HCT116 (cell line): ENCODE measurements at regions not wholly inside any gene's neighbourhood (a gene's known extent, or its start where the extent isn't known, plus 50 kb on each side); places are given as distances from the start of the nearest gene placed in this dataset.

Experiments
- ATAC-seq: fragments of 200-7000 bp; cut with Tn5 transposase; 2 replicates; pipeline ENCODE4 v1.9.1; 2020; ENCODE audit warnings: mild to moderate bottlenecking, moderate library complexity
- BruUV-seq: library from RNA; stranded (reverse); fragments of 400-500 nt; replicated peaks from 2 replicates; lab custom pipeline; 2021; lab: Mats Ljungman, UMichigan
- CTCF ChIA-PET: fragments of 300-600 bp; sonication (Branson Sonifier 250); formaldehyde crosslinking; loops from one replicate; lab custom pipeline; 2021; ENCODE audit warnings: antibody characterized with exemption; lab: Charles Lee
- POLR2A ChIA-PET: fragments of 300-600, 350-600 bp; sonication (Branson Sonifier 250); formaldehyde crosslinking; loops from one replicate; lab custom pipeline; 2021; ENCODE audit warnings: antibody characterized with exemption; lab: Charles Lee
- RAD21 ChIA-PET, 2 experiments: fragments of 300-600 bp; sonication (Branson Sonifier 250); formaldehyde crosslinking; loops; one replicate each; lab custom pipeline; 2023; ENCODE audit warnings: low total read pairs in 2 of 2; ENCODE audit not compliant: uncharacterized antibody in 2 of 2, unreplicated experiment in 2 of 2, low non-redundant PET in 1 of 2; lab: Charles Lee
- DNase-seq: peaks from one replicate; pipeline ENCODE4 v3.0.0-alpha.2; 2010; ENCODE audit warnings: low read depth, low spot score
- H2AFZ ChIP-seq: fragments of 200-600 bp; shearing (Covaris generic), sonication (generic); 2 replicates; pipeline ENCODE4 v1.6.1; 2017; ENCODE audit warnings: low read depth, mixed run types, mixed read lengths, antibody characterized with exemption, low read length; ENCODE audit not compliant: poor library complexity, severe bottlenecking
- H3K27ac ChIP-seq: 2 replicates; pipeline ENCODE4 v1.5.1; 2012; ENCODE audit warnings: low read depth, low read length
- H3K27me3 ChIP-seq: fragments of 200-600 bp; sonication (generic); 2 replicates; pipeline ENCODE4 v1.6.1; 2016; ENCODE audit warnings: mixed run types, low read length, mixed read lengths; ENCODE audit not compliant: insufficient read depth
- H3K36me3 ChIP-seq, 2 experiments: fragments of 200-500 bp in 1 of 2; fragments of 200-600 bp in 1 of 2; sonication (Bioruptor generic) in 1 of 2; sonication (generic) in 1 of 2; 2 replicates each; pipeline versions ENCODE4 v1.5.1 to v1.6.1; 2014 to 2016; ENCODE audit warnings: low read length in 2 of 2, inconsistent platforms in 1 of 2, mixed read lengths in 1 of 2, mixed run types in 1 of 2; ENCODE audit not compliant: insufficient read depth in 2 of 2, control insufficient read depth in 1 of 2
- H3K4me1 ChIP-seq, 2 experiments: fragments of 200-600 bp in 1 of 2; sonication (generic) in 1 of 2; 2 replicates each; pipeline versions ENCODE4 v1.5.1 to v1.6.1; 2012 to 2017; ENCODE audit warnings: low read length in 2 of 2, inconsistent platforms in 1 of 2, mild to moderate bottlenecking in 1 of 2, mixed read lengths in 1 of 2, mixed run types in 1 of 2, moderate library complexity in 1 of 2; ENCODE audit not compliant: insufficient read depth in 2 of 2, control insufficient read depth in 1 of 2
- H3K4me2 ChIP-seq: fragments of 200-600 bp; sonication (generic); 2 replicates; pipeline ENCODE4 v1.6.1; 2017; ENCODE audit warnings: mixed run types, low read length, mixed read lengths
- H3K4me3 ChIP-seq, 2 experiments: fragments of 200-600 bp in 1 of 2; sonication (generic) in 1 of 2; replicated peaks in 1 of 2; 2 replicates each; pipeline ENCODE4 v1.5.1; 2011 to 2016; ENCODE audit warnings: low read length in 2 of 2, control low read depth in 1 of 2, low read depth in 1 of 2, mild to moderate bottlenecking in 1 of 2, mixed read lengths in 1 of 2, mixed run types in 1 of 2
- H3K79me2 ChIP-seq: fragments of 200-600 bp; sonication (generic); 2 replicates; pipeline ENCODE4 v1.6.1; 2017; ENCODE audit warnings: mild to moderate bottlenecking, mixed run types, low read length, moderate library complexity, mixed read lengths; ENCODE audit not compliant: insufficient read depth
- H3K9ac ChIP-seq: fragments of 200-600 bp; sonication (generic); 2 replicates; pipeline ENCODE4 v1.6.1; 2016; ENCODE audit warnings: low read length, mixed read lengths
- H3K9me2 ChIP-seq: fragments of 200-600 bp; sonication (generic), shearing (Covaris generic); 2 replicates; pipeline ENCODE4 v1.6.1; 2017; ENCODE audit warnings: mixed run types, mild to moderate bottlenecking, moderate library complexity; ENCODE audit not compliant: insufficient read depth
- H3K9me3 ChIP-seq, 2 experiments: fragments of 200-500 bp in 1 of 2; fragments of 200-600 bp in 1 of 2; sonication (Bioruptor generic) in 1 of 2; sonication (generic) in 1 of 2; 2 replicates each; pipeline ENCODE4 v1.6.1; 2014 to 2017; ENCODE audit warnings: low read length in 2 of 2, mixed read lengths in 2 of 2, inconsistent platforms in 1 of 2, low read depth in 1 of 2, mild to moderate bottlenecking in 1 of 2, mixed run types in 1 of 2, moderate library complexity in 1 of 2; ENCODE audit not compliant: control insufficient read depth in 1 of 2, insufficient read depth in 1 of 2
- H4K20me1 ChIP-seq: fragments of 200-600 bp; sonication (generic), shearing (Covaris generic); 2 replicates; pipeline ENCODE4 v1.6.1; 2017; ENCODE audit warnings: mixed run types, mild to moderate bottlenecking, moderate library complexity; ENCODE audit not compliant: insufficient read depth
- ATF3 ChIP-seq: IDR thresholded peaks from 2 replicates; pipeline ENCODE4 v1.6.1; 2012
- CEBPB ChIP-seq: IDR thresholded peaks from 2 replicates; pipeline ENCODE4 v1.6.1; 2012; ENCODE audit warnings: low read depth
- CTCF ChIP-seq, 3 experiments: fragments of 200-600 bp in 1 of 3; sonication (generic) in 1 of 3; IDR thresholded peaks in 2 of 3; conservative IDR thresholded peaks in 1 of 3; 2 replicates each; pipeline ENCODE4 v1.5.1; 2012 to 2017; ENCODE audit warnings: low read depth in 2 of 3, low read length in 2 of 3, antibody characterized with exemption in 1 of 3, borderline replicate concordance in 1 of 3, control low read depth in 1 of 3, mild to moderate bottlenecking in 1 of 3, mixed read lengths in 1 of 3, mixed run types in 1 of 3, moderate library complexity in 1 of 3; ENCODE audit not compliant: insufficient read depth in 1 of 3
- EGR1 ChIP-seq: IDR thresholded peaks from 2 replicates; pipeline ENCODE4 v1.6.1; 2012; ENCODE audit warnings: low read depth
- ELF1 ChIP-seq: IDR thresholded peaks from 2 replicates; pipeline ENCODE4 v1.6.1; 2012; ENCODE audit warnings: low read depth, borderline replicate concordance
- EZH2 ChIP-seq: fragments of 200-600 bp; sonication (generic); IDR thresholded peaks from 2 replicates; pipeline ENCODE4 v1.6.1; 2017; ENCODE audit warnings: antibody characterized with exemption, mixed run types
- EZH2phosphoT487 ChIP-seq: fragments of 200-600 bp; IDR thresholded peaks from 2 replicates; pipeline ENCODE4 v1.6.1; 2018; ENCODE audit warnings: antibody characterized with exemption, borderline replicate concordance
- JUND ChIP-seq: IDR thresholded peaks from 2 replicates; pipeline ENCODE4 v1.6.1; 2012
- POLR2AphosphoS5 ChIP-seq: IDR thresholded peaks from 2 replicates; pipeline ENCODE4 v1.6.1; 2011; ENCODE audit warnings: mild to moderate bottlenecking, low read depth, low read length, moderate library complexity
- REST ChIP-seq: IDR thresholded peaks from 2 replicates; pipeline ENCODE4 v1.6.1; 2012; ENCODE audit warnings: low read depth
- SIN3A ChIP-seq: IDR thresholded peaks from 2 replicates; pipeline ENCODE4 v1.6.1; 2012; ENCODE audit warnings: low read depth
- TCF7L2 ChIP-seq: IDR thresholded peaks from 2 replicates; pipeline ENCODE4 v1.7.0; 2011; ENCODE audit warnings: borderline replicate concordance, inconsistent platforms; ENCODE audit not compliant: insufficient read depth, insufficient read length; ENCODE audit errors: extremely low read depth
- YY1 ChIP-seq: IDR thresholded peaks from 2 replicates; pipeline ENCODE4 v1.6.1; 2011; ENCODE audit warnings: low read length, low read depth, moderate library complexity, mild to moderate bottlenecking; ENCODE audit not compliant: insufficient replicate concordance; ENCODE audit errors: extremely low read depth
- ZFX ChIP-seq: fragments of 450-650 bp; IDR thresholded peaks from 2 replicates; pipeline ENCODE4 v1.6.1; 2017
- ZNF274 ChIP-seq: fragments of 200-500 bp; sonication (Bioruptor generic); IDR thresholded peaks from 2 replicates; pipeline ENCODE4 v1.6.1; 2014; ENCODE audit warnings: mild to moderate bottlenecking, low read depth, low read length, inconsistent platforms
- intact Hi-C: fragments of 100-400 bp; cut with micrococcal nuclease; formaldehyde crosslinking; loops from 2 replicates; pipeline ENCODE4 v1.10.0; 2022

GRCh38 chr4:57985161-57985560 is 875.0 kb upstream of the IGFBP7 start:
- ATAC-seq = no peak
- Histone ChIP-seq H3K27ac (no peak overlapping the region), H3K4me2 (no peak overlapping the region), H3K36me3 (no peaks in the 10 kb centered on the region), H3K4me1 (no peaks in the 10 kb centered on the region), H3K27me3 (no peaks in the 10 kb centered on the region), H3K9ac (no peak overlapping the region), H3K4me3 (no peak overlapping the region), H3K79me2 (no peaks in the 10 kb centered on the region), H2AFZ (no peak overlapping the region), H3K9me2 (no peaks in the 10 kb centered on the region), H4K20me1 (no peaks in the 10 kb centered on the region), H3K9me3 (peaks cover 6 to 28% of the 10 kb centered on the region in 2 experiments; a peak in 2 of 4 replicates)
- POLR2A ChIA-PET = no interaction called here
- no peak for DNase-seq
- TF ChIP-seq ELF1 (no peak), POLR2AphosphoS5 (no peak), EZH2 (no peak), SIN3A (no peak), YY1 (no peak), JUND (no peak), TCF7L2 (no peak), ZNF274 (no peak), ATF3 (no peak), CTCF (IDR thresholded peaks at IDR 0.05 in 2 of 3, conservative IDR thresholded peaks at IDR 0.05 in 1 of 3; ENCODE audit: borderline replicate concordance in 1 of 3, insufficient read depth in 1 of 3, low read depth in 2 of 3, low read length in 2 of 3) (no peak), EGR1 (no peak), EZH2phosphoT487 (no peak), REST (no peak), ZFX (no peak), CEBPB (no peak)
- RAD21 ChIA-PET = no interaction called here
- CTCF ChIA-PET = no interaction called here
- intact Hi-C loops = no loop called here
- no TSS peak for BruUV-seq
